ENCODE measurements at regions not wholly inside any gene's neighbourhood (a gene's known extent, or its start where the extent isn't known, plus 50 kb on each side); places are given as distances from the start of the nearest gene placed in this dataset.
A peak's percentile ranks its signal among the peaks of the same experiment; 100 is the strongest.

DNA sequence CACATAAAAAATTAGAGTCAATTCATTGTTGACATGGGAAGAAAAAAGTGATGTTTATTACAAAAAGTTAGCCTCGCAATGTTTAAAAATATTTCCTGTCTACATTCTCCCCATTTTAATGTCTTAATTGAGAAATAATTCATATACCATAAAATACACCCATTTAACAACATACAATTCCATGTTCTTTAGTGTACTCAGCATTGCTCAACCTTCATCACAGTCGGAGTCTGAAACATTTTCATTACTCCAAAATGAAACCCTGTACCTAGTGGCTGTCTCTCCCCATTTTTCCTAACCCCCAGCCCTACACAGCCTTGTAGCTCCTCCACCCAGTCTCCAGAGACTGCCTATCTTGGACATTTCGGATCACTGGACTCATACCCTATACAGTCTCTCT lies 103.9 kb upstream of the CBLN2 start:
- H2AFZ ChIP-seq (ENCODE audit: low read length, unreplicated experiment) = no peak overlapping the region
- no peak overlapping the region for H3K27ac ChIP-seq (ENCODE audit: low read depth, low read length)
- no peaks in the 10 kb centered on the region for H3K36me3 ChIP-seq (ENCODE audit: insufficient read depth, low read length)
- no peaks in the 10 kb centered on the region for H3K4me1 ChIP-seq (ENCODE audit: control insufficient read depth, insufficient read depth, low read length, unreplicated experiment)
- H3K4me3 ChIP-seq (ENCODE audit: low read depth, low read length) = no peak overlapping the region
- no peaks in the 10 kb centered on the region for H3K79me2 ChIP-seq (ENCODE audit: control insufficient read depth, insufficient read depth, low read length, unreplicated experiment)
- no peaks in the 10 kb centered on the region for H3K27me3 ChIP-seq (ENCODE audit: insufficient read depth, low read length)

- no peak overlapping the region for H2AFZ ChIP-seq (ENCODE audit: low read length, unreplicated experiment)
- no peaks in the 10 kb centered on the region for H3K36me3 ChIP-seq (ENCODE audit: insufficient read depth, low read length)
- H3K79me2 ChIP-seq (ENCODE audit: control insufficient read depth, insufficient read depth, low read length, unreplicated experiment) = no peaks in the 10 kb centered on the region
- H3K4me3 ChIP-seq (ENCODE audit: low read depth, low read length) = peak overlapping the region; percentile 42
- no peaks in the 10 kb centered on the region for H3K4me1 ChIP-seq (ENCODE audit: control insufficient read depth, insufficient read depth, low read length, unreplicated experiment)
- H3K27ac ChIP-seq (ENCODE audit: low read depth, low read length) = no peak overlapping the region
- no peaks in the 10 kb centered on the region for H3K27me3 ChIP-seq (ENCODE audit: insufficient read depth, low read length)
Measured at GRCh38 chr18:72640557-72640956, 96.4 kb upstream of the CBLN2 start.

DNA sequence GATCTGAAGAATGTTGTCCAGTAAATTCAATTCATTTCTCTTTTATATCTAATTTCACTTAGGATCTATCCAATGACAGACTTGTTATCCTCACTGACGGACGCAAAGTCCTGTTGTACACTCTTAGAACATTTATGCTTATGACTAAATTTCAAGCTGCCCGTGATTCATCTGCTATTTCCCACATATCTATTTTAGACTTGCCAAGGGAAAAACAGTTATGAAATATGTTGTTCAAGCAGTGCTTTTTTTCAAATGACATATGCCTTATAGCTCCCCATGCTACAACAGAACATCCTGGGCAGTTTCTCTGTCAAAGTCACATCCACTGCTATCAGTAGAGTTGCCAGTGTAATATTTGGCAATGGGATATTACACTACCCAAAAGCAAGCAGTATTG lies 94.2 kb upstream of the CBLN2 start:
- Histone ChIP-seq H3K27ac (ENCODE audit: low read depth, low read length) (no peak overlapping the region), H3K4me3 (ENCODE audit: low read depth, low read length) (no peak overlapping the region), H3K27me3 (ENCODE audit: insufficient read depth, low read length) (no peaks in the 10 kb centered on the region), H3K36me3 (ENCODE audit: insufficient read depth, low read length) (no peaks in the 10 kb centered on the region), H3K79me2 (ENCODE audit: control insufficient read depth, insufficient read depth, low read length, unreplicated experiment) (no peaks in the 10 kb centered on the region), H2AFZ (ENCODE audit: low read length, unreplicated experiment) (no peak overlapping the region), H3K4me1 (ENCODE audit: control insufficient read depth, insufficient read depth, low read length, unreplicated experiment) (no peaks in the 10 kb centered on the region)

- H3K79me2 ChIP-seq (ENCODE audit: control insufficient read depth, insufficient read depth, low read length, unreplicated experiment) = no peaks in the 10 kb centered on the region
- H3K27ac ChIP-seq (ENCODE audit: low read depth, low read length) = no peak overlapping the region
- no peak overlapping the region for H2AFZ ChIP-seq (ENCODE audit: low read length, unreplicated experiment)
- no peaks in the 10 kb centered on the region for H3K36me3 ChIP-seq (ENCODE audit: insufficient read depth, low read length)
- no peaks in the 10 kb centered on the region for H3K4me1 ChIP-seq (ENCODE audit: control insufficient read depth, insufficient read depth, low read length, unreplicated experiment)
- H3K4me3 ChIP-seq (ENCODE audit: low read depth, low read length) = no peak overlapping the region
- no peaks in the 10 kb centered on the region for H3K27me3 ChIP-seq (ENCODE audit: insufficient read depth, low read length)
Measured at GRCh38 chr18:72637721-72638120, 93.6 kb upstream of the CBLN2 start.

- H2AFZ ChIP-seq (ENCODE audit: low read length, unreplicated experiment) = no peak overlapping the region
- no peak overlapping the region for H3K4me3 ChIP-seq (ENCODE audit: low read depth, low read length)
- H3K27me3 ChIP-seq (ENCODE audit: insufficient read depth, low read length) = no peaks in the 10 kb centered on the region
- H3K36me3 ChIP-seq (ENCODE audit: insufficient read depth, low read length) = no peaks in the 10 kb centered on the region
- H3K27ac ChIP-seq (ENCODE audit: low read depth, low read length) = no peak overlapping the region
- H3K4me1 ChIP-seq (ENCODE audit: control insufficient read depth, insufficient read depth, low read length, unreplicated experiment) = no peaks in the 10 kb centered on the region
- H3K79me2 ChIP-seq (ENCODE audit: control insufficient read depth, insufficient read depth, low read length, unreplicated experiment) = no peaks in the 10 kb centered on the region
Measured at GRCh38 chr18:72637299-72637698, 93.2 kb upstream of the CBLN2 start.

DNA sequence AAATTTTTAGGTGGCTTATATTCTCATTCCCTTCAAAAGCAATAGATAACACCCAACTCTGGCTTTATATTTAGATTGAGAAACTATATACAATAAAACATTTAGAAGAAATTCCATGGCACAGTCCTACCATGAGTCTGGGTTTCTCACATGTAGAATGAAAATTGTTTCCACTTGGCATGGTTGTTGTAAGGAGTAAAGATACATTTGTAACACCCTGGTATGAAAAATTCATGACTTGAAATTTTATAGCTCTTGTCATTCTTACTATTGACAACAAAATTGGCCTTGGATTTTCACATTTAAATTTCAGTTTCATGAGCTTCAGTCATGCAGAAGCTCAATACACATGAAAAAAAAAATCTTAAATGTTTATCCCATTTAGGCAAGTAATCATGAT lies 92.5 kb upstream of the CBLN2 start:
- Histone ChIP-seq H2AFZ (ENCODE audit: low read length, unreplicated experiment) (no peak overlapping the region), H3K4me3 (ENCODE audit: low read depth, low read length) (no peak overlapping the region), H3K36me3 (ENCODE audit: insufficient read depth, low read length) (no peaks in the 10 kb centered on the region), H3K27ac (ENCODE audit: low read depth, low read length) (no peak overlapping the region), H3K79me2 (ENCODE audit: control insufficient read depth, insufficient read depth, low read length, unreplicated experiment) (no peaks in the 10 kb centered on the region), H3K4me1 (ENCODE audit: control insufficient read depth, insufficient read depth, low read length, unreplicated experiment) (no peaks in the 10 kb centered on the region), H3K27me3 (ENCODE audit: insufficient read depth, low read length) (no peaks in the 10 kb centered on the region)

DNA sequence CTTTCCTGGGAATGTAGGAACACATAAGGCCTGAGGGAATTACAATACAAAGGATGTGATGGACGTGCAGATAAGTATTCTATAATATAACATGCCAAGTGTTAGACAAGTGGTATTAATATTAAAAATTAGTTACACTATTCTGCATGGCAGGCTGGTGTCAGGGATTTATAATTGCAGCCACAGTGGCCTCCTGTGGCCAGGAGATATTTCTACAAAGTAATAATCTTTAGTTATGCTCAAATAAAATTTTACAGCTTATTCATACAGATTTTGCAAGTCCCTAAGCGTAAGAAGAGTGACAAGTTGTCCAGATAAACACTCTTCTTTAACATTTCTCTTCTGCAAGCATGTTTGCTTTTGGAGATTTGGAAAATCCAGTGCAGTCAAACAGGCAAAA lies 90.4 kb upstream of the CBLN2 start:
- no peaks in the 10 kb centered on the region for H3K36me3 ChIP-seq (ENCODE audit: insufficient read depth, low read length)
- H3K4me1 ChIP-seq (ENCODE audit: control insufficient read depth, insufficient read depth, low read length, unreplicated experiment) = no peaks in the 10 kb centered on the region
- H3K79me2 ChIP-seq (ENCODE audit: control insufficient read depth, insufficient read depth, low read length, unreplicated experiment) = no peaks in the 10 kb centered on the region
- H3K4me3 ChIP-seq (ENCODE audit: low read depth, low read length) = no peak overlapping the region
- H2AFZ ChIP-seq (ENCODE audit: low read length, unreplicated experiment) = no peak overlapping the region
- no peaks in the 10 kb centered on the region for H3K27me3 ChIP-seq (ENCODE audit: insufficient read depth, low read length)
- no peak overlapping the region for H3K27ac ChIP-seq (ENCODE audit: low read depth, low read length)

- Histone ChIP-seq H3K4me3 (ENCODE audit: low read depth, low read length) (no peak overlapping the region), H3K36me3 (ENCODE audit: insufficient read depth, low read length) (no peaks in the 10 kb centered on the region), H3K27me3 (ENCODE audit: insufficient read depth, low read length) (no peaks in the 10 kb centered on the region), H2AFZ (ENCODE audit: low read length, unreplicated experiment) (no peak overlapping the region), H3K4me1 (ENCODE audit: control insufficient read depth, insufficient read depth, low read length, unreplicated experiment) (no peaks in the 10 kb centered on the region), H3K79me2 (ENCODE audit: control insufficient read depth, insufficient read depth, low read length, unreplicated experiment) (no peaks in the 10 kb centered on the region), H3K27ac (ENCODE audit: low read depth, low read length) (no peak overlapping the region)
Measured at GRCh38 chr18:72630991-72631390, 86.8 kb upstream of the CBLN2 start.

DNA sequence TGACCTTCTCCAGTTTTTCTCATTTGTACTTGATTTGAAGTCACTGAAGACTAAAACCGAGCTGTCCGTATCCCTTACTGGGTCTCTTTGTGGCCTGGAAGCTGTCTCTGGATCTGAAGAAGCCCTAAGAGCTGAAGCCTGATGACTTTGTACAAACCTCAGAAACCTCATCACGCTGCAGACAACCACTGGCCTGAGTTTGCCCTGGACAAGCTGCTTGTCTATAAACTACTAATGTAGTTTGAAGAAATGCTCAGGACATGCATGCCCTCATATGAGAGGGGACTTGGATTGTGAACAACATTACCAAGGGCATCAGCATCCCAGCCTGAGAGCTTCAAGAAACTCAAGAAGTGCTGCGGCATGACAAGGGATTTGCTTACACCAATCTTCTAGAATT lies 79.3 kb upstream of the CBLN2 start:
- H3K4me1 ChIP-seq (ENCODE audit: control insufficient read depth, insufficient read depth, low read length, unreplicated experiment) = no peaks in the 10 kb centered on the region
- H3K79me2 ChIP-seq (ENCODE audit: control insufficient read depth, insufficient read depth, low read length, unreplicated experiment) = no peaks in the 10 kb centered on the region
- H3K27me3 ChIP-seq (ENCODE audit: insufficient read depth, low read length) = no peaks in the 10 kb centered on the region
- H3K36me3 ChIP-seq (ENCODE audit: insufficient read depth, low read length) = no peaks in the 10 kb centered on the region
- no peak overlapping the region for H3K4me3 ChIP-seq (ENCODE audit: low read depth, low read length)
- no peak overlapping the region for H3K27ac ChIP-seq (ENCODE audit: low read depth, low read length)
- H2AFZ ChIP-seq (ENCODE audit: low read length, unreplicated experiment) = no peak overlapping the region

GRCh38 chr18:72613534-72613930 lies 69.4 kb upstream of the CBLN2 start:
- Histone ChIP-seq H3K4me1 (ENCODE audit: control insufficient read depth, insufficient read depth, low read length, unreplicated experiment) (no peaks in the 10 kb centered on the region), H2AFZ (ENCODE audit: low read length, unreplicated experiment) (no peak overlapping the region), H3K27me3 (ENCODE audit: insufficient read depth, low read length) (no peaks in the 10 kb centered on the region), H3K27ac (ENCODE audit: low read depth, low read length) (no peak overlapping the region), H3K36me3 (ENCODE audit: insufficient read depth, low read length) (no peaks in the 10 kb centered on the region), H3K79me2 (ENCODE audit: control insufficient read depth, insufficient read depth, low read length, unreplicated experiment) (no peaks in the 10 kb centered on the region), H3K4me3 (ENCODE audit: low read depth, low read length) (no peak overlapping the region)

- H2AFZ ChIP-seq (ENCODE audit: low read length, unreplicated experiment) = no peak overlapping the region
- no peaks in the 10 kb centered on the region for H3K79me2 ChIP-seq (ENCODE audit: control insufficient read depth, insufficient read depth, low read length, unreplicated experiment)
- no peak overlapping the region for H3K27ac ChIP-seq (ENCODE audit: low read depth, low read length)
- no peaks in the 10 kb centered on the region for H3K36me3 ChIP-seq (ENCODE audit: insufficient read depth, low read length)
- H3K4me1 ChIP-seq (ENCODE audit: control insufficient read depth, insufficient read depth, low read length, unreplicated experiment) = no peaks in the 10 kb centered on the region
- no peak overlapping the region for H3K4me3 ChIP-seq (ENCODE audit: low read depth, low read length)
- H3K27me3 ChIP-seq (ENCODE audit: insufficient read depth, low read length) = no peaks in the 10 kb centered on the region
Measured at GRCh38 chr18:72612894-72613533, 68.9 kb upstream of the CBLN2 start.
